Fibroblast of skin of abdomen (primary cell): ENCODE measurements at regions not wholly inside any gene's neighbourhood (a gene's known extent, or its start where the extent isn't known, plus 50 kb on each side); places are given as distances from the start of the nearest gene placed in this dataset.
A peak's percentile ranks its signal among the peaks of the same experiment; 100 is the strongest.

ENCODE experiments used
- DNase-seq: peaks from one replicate; pipeline ENCODE4 v3.0.0-alpha.2; 2013

- peak; percentile 33 for DNase-seq
These were observed 52.8 kb downstream of the FAM43A start for GRCh38 chr3:194738254-194739093.

- DNase-seq: no peak
These were observed 54.0 kb downstream of the FAM43A start for GRCh38 chr3:194739498-194740284.

DNA sequence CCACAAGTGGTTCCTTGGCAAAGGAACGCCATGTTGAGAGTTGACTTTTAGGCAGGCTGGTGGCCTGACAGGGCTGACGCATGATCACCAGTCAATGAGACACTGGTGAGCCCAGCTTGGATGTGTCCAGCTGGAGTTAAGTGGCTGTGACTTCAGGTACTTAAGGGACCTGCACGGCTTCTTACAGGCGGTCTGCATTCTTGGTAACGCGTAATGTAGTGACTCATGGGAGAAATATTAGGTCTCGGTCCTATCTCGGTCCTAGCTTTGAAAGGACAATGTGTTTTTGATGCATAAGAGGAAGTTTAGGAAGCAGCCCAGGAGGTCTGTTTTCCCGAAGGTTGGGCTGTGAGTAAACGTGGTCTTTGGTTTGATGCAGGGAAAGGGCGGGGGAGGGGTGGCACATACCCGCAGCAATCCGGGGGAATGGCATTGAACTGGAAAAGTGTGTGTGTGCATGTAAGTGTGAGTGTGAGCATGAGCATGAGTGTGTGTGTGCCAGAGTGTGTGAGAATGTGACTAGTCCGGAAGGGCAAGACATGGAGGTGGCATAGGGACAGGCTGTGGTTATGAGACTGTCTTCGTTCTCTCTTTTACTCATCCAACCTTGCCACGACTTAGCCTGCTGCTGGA lies 55.3 kb downstream of the FAM43A start:
- DNase-seq: peak; percentile 66

DNA sequence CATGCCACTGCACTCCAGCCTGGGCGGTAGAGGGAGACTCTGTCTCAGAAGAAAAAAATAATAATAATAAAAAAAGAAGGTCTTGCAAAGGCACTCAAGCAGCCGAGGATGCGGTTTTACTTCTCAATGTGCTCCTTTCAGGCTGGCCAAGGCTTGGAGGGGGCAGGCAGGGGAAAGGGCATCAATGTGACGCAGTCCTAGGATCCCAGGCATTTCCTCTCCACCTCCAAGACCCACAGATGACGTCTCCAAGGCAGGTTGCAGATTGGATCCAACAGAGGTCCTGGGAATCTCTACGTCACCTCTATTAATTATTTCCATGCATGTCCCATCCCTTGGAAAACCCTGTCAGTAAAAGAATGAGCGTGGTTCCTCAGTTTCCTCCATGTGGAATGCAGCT lies 56.2 kb downstream of the FAM43A start:
- no peak for DNase-seq

DNA sequence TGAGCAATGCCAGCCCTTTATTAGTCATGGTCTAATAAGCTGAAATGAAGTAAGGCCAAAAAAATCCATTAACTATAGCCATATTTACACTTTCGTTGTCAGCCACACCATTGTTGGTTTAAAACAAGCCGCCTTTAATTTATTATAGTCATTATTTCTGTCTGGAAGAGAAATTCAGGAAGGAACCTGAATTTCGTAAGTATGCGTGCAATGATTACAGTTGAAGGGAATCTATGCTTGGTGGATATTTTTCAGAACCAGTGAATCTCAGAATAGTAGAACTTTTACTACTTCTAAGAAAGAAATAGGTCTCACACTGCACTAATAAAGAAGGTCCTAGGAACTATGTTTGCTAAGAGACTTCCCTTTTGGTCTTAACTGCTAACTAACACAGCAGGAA lies 59.1 kb downstream of the FAM43A start:
- no peak for DNase-seq

DNA sequence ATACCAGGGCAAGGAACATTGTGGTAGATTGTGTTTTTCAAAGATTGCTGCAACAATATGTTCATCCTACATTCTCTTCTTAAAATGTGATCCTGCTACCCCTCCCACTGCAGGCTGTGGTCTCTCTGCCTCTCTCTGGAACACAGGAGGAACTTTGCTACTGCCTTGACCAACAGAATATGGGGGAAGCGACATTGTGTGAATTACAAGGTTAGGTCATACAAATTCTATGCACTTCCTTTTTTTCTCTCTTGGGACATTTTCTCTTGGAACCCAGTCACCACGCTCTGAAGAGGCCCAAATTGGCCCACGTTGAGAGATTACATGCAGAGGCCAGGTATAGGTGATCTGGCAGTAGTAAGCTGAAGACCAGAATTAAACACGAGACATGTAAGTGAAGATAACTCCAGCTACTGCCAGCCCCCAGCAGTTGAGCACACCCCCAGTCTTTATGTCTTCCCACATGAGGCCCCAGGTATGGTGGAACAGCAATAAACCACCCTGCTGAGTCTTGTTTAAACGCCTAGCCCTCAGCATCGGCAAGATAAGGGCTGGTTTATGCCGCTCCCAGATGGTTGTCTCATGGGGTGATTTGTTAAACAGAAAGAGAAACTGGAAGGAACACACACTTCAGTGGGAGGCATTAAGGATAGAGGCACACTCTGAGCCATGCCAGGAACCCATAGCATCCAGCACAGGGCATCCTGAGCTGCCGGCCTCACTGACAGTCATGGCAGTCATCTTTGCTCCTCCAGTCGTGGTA lies 59.9 kb downstream of the FAM43A start:
- no peak for DNase-seq

GRCh38 chr3:194748225-194748624 lies 62.5 kb downstream of the FAM43A start:
- DNase-seq: no peak

DNA sequence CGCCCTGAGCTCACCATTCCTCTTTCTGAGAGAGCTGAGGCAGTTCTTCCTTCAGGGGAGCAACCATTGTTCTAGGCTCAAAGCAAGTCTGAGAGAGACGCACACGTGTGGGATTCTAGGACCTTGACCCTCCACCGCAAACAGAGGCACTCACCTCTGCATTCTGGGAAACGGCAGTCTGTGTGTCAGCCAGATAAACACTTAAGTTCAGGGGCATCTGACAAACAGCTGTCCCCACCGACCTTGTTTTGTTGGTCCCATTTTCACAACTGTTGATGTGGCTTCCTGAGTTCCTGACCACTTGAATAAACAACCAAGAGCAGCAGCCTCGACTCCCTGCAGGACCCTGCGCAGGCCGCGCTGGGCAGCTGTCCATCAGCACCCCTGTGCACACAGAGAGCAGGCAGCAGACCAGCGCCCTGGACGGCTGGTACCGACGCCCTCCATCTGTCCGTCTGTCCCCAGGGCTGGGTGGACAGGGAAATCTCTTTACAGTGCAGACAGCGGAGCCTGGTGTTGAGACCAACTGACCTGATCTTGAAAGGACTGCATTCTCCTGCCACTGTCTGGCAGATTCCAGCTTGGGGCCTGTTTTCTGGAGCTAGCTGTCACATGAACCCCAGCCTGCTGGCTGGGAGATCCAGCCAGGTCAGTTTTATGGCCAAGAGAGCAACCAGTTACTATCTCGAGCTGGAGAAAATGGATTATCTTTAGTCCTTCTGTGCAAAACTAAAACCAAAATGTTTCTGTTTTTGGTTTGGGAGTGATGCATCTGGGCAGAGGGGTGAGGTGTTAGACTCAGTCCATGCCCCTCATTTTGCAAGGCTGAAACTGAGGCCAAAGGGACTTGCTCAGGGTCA lies 64.2 kb downstream of the FAM43A start:
- DNase-seq: no peak

GRCh38 chr3:194750491-194750828 lies 64.8 kb downstream of the FAM43A start:
- no peak for DNase-seq

GRCh38 chr3:194755671-194756459 lies 70.2 kb downstream of the FAM43A start:
- no peak for DNase-seq

- DNase-seq: no peak
These were observed 70.7 kb downstream of the FAM43A start for GRCh38 chr3:194756460-194756779.

DNA sequence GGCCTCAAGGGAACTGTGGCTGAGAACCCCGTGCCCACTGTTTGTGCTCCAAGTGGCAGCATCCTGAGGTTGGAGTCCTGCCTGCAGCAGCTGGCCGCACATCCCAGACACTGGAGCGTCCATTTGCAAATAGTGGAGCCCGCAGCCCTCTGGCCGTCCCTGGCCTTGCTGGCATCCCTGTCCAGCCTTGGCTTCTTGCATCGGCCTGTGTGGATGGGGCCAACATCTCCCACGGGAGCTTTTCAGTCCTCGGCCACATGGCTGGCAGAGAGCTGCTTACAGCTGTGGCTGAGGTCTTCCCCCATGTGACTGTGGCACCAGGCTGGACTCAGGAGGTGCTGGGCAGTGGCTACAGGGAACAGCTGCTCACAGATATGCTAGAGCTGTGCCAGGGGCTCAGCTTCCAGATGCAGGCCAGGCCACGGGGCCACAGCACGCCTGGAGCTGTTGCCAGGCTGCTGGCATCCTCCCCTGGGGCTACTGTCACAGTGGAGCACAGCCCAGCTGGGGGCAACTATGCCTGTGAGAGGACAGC lies 71.2 kb downstream of the FAM43A start:
- no peak for DNase-seq

- DNase-seq: peak; percentile 8
These were observed 72.0 kb downstream of the FAM43A start for GRCh38 chr3:194757647-194758061.

GRCh38 chr3:194758716-194759115 lies 73.0 kb downstream of the FAM43A start:
- DNase-seq: no peak

- no peak for DNase-seq
These were observed 74.9 kb downstream of the FAM43A start for GRCh38 chr3:194760494-194761137.

DNA sequence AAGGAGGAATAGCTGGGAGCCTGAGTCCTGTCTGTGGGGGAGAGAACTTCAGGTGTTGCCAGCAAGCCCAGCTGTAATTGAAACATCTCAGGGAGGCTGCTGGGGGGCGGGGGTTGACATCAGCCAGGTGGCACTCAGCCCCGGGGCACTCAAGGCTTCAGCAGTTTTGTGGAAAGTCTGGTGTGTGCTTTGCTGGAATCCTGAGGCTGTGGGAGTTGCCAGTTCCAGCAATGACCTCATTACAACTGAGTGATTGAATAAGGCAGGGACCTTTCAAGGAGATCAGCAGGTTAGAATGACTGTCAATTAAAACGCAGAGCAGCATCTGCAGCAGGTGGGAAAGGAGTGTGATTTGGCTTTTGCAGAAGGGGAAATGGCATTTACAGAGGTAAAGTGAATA lies 75.7 kb downstream of the FAM43A start:
- DNase-seq: no peak

DNA sequence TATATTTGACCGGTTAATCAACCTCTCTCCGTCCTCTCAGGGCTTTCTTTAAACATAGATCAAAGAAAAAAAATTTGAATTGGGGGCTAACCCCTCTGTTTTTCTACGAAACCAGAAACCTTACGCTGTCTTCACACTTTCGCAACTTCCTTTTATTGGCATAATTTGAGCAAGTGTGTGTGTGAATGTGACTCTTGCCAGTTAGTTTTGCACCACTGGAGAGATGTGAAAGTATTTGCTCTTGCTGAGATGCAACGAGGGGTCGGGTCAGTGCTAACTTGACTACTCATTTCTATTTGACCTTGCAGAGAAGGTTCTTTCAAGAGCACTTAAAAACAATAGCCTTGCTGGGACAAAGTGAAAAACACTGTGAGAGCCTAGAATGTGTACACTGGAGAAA lies 81.2 kb downstream of the FAM43A start:
- DNase-seq: no peak

DNA sequence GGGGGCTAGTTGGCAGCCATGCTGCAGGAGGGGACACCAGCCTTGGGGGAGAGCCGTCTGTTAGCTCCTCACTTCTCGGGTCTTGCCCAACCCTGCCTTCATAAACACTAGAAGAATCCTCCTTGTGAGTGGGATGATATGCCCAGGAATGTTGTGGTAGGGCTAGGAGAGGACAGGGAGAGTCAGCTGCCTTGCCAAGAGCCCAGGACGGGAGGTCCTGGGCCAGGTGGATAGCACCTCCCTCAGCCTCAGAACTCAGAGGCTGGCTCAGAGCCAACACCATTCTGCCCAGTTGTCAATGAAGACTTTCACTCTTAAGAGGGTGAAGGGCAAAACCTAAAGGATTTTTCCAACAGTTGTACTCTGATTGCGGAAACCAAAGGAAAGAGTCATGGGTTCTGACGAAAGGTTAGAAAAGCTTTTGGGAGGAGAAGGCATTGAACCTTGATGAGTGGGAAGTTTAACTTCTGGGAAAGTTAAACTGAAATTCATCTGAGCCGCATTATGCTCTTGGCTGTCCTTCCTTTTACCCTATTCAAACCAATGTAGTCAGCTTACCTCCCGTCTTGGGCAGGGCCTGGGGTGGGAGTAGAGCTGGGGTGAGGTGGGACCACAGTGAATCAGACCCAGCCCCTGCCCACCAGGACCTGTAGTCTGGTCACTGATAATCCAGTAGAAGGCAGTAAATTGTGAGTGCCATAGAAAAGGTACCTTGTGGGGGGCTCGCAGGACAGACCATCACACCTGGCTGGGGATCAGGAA lies 81.9 kb downstream of the FAM43A start:
- DNase-seq: no peak

GRCh38 chr3:194768586-194768985 lies 82.9 kb downstream of the FAM43A start:
- no peak for DNase-seq
